ENCODE measurements at regions not wholly inside any gene's neighbourhood (a gene's known extent, or its start where the extent isn't known, plus 50 kb on each side); places are given as distances from the start of the nearest gene placed in this dataset.

DNA sequence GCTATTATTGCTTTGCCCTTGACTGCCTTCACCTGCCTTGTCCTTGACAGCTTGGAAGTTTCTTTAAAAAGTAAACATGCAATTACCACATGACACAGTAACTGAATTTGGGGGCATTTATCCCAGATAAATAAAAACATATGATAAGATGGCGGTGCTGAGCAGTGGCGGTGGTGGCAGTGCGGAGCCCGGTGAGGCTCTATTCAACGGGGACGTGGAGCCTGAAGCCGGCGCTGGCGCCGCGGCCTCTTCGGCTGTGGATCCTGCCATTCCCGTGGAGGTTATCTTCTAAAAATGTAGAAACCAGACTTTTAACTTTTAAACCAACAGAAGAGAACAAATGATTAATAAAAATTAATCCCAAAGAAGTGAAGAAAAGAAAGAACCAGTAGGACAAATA, 59.7 kb upstream of the ZDHHC15 start:
- in situ Hi-C loops (cut with HindIII; ENCODE audit: extremely low pct_ligation_motif_present, low pct_unique_long_range_greater_than_20kb) (no loop called here), intact Hi-C loops (cut with micrococcal nuclease; ENCODE audit: unreplicated experiment) (no loop called here)
- no peaks in the 10 kb centered on the region for H3K9me3 ChIP-seq (ENCODE audit: low read length)
- no peaks in the 10 kb centered on the region for H4K20me1 ChIP-seq (ENCODE audit: insufficient read depth, low read length)
- H3K4me1 ChIP-seq (ENCODE audit: insufficient read depth, low read length) = no peaks in the 10 kb centered on the region
- H3K4me2 ChIP-seq (ENCODE audit: low read depth, low read length) = no peak overlapping the region
- WGBS (ENCODE audit: low lambda C conversion rate) = 97% methylated on average over 13 of the region's 13 CpGs
- no peak overlapping the region for H3K9ac ChIP-seq (ENCODE audit: insufficient read depth, low read depth, low read length)
- no peak for ATAC-seq
- FAIRE-seq = no peak
- H3K27me3 ChIP-seq (ENCODE audit: control insufficient read depth in 1 of 2, insufficient read depth in 2 of 2, low read length in 2 of 2) = no peaks in the 10 kb centered on the region
- DNase-seq (ENCODE audit: low spot score) = no peak
- no peaks in the 10 kb centered on the region for H3K79me2 ChIP-seq (ENCODE audit: insufficient read depth, low read length)
- no peak overlapping the region for H2AFZ ChIP-seq (ENCODE audit: low read length)
- TF ChIP-seq ZNF292 (CRISPR knock-in tag; IDR thresholded peaks at IDR 0.05; ENCODE audit: borderline replicate concordance, low read depth) (no peak), ATF1 (CRISPR knock-in tag; IDR thresholded peaks at IDR 0.05) (no peak), PAWR (CRISPR knock-in tag; IDR thresholded peaks at IDR 0.05; ENCODE audit: borderline replicate concordance) (no peak), ZNF839 (CRISPR knock-in tag; IDR thresholded peaks at IDR 0.05; ENCODE audit: borderline replicate concordance) (no peak), ZNF703 (CRISPR knock-in tag; IDR thresholded peaks at IDR 0.05; ENCODE audit: borderline replicate concordance) (no peak), SMARCC2 (IDR thresholded peaks at IDR 0.05) (no peak), ZNF383 (CRISPR knock-in tag; IDR thresholded peaks at IDR 0.05; ENCODE audit: borderline replicate concordance) (no peak), STAG1 (CRISPR knock-in tag; IDR thresholded peaks at IDR 0.05) (no peak), NKX3-1 (CRISPR knock-in tag; IDR thresholded peaks at IDR 0.05) (no peak), MED1 (CRISPR knock-in tag; IDR thresholded peaks at IDR 0.05) (no peak), MAFK (conservative IDR thresholded peaks at IDR 0.05 in 1 of 2, IDR thresholded peaks at IDR 0.05 in 1 of 2; ENCODE audit: low read length in 2 of 2) (no peak)
- TF ChIP-seq, protein P1, sequence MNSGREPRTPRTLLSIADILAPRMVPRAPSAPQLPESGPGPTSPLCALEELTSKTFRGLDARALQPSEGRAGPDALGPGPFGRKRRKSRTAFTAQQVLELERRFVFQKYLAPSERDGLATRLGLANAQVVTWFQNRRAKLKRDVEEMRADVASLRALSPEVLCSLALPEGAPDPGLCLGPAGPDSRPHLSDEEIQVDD (CRISPR knock-in tag; IDR thresholded peaks at IDR 0.05; ENCODE audit: borderline replicate concordance) = no peak
- H3K36me3 ChIP-seq (replicated peaks in 1 of 2; ENCODE audit: control insufficient read depth in 1 of 2, insufficient read depth in 2 of 2, low read length in 2 of 2) = no peaks in the 10 kb centered on the region; a peak in 1 of 5 replicates
- no peak overlapping the region for H3K27ac ChIP-seq (ENCODE audit: extremely low read length, insufficient read depth, low read length)
- BruUV-seq (replicated peaks) = no TSS peak
- CTCF ChIA-PET (ENCODE audit: low intra/inter-chr PET ratio, low total read pairs) = no interaction called here
- POLR2A ChIA-PET = no interaction called here
- no peak overlapping the region for H3K4me3 ChIP-seq (replicated peaks in 1 of 3; ENCODE audit: insufficient read depth in 1 of 3, low read depth in 2 of 3, low read length in 3 of 3)

All from HepG2 (cell line).